Skeletal muscle tissue (tissue), 3 donors: ENCODE measurements at regions not wholly inside any gene's neighbourhood (a gene's known extent, or its start where the extent isn't known, plus 50 kb on each side); places are given as distances from the start of the nearest gene placed in this dataset.

ENCODE experiments used
- H3K27ac ChIP-seq: one replicate; pipeline ENCODE4 v1.7.0; 2013; ENCODE audit warnings: mild to moderate bottlenecking, low read depth, low read length, inconsistent platforms
- H3K27me3 ChIP-seq, 3 donors: one replicate each; pipeline ENCODE4 v1.7.0; 2013; ENCODE audit warnings: low read length in 3 of 3; ENCODE audit not compliant: control insufficient read depth in 3 of 3, insufficient read depth in 3 of 3
- H3K36me3 ChIP-seq, 3 donors: one replicate each; pipeline ENCODE4 v1.7.0; 2013; ENCODE audit warnings: low read length in 3 of 3; ENCODE audit not compliant: control insufficient read depth in 3 of 3, insufficient read depth in 3 of 3
- H3K4me1 ChIP-seq, 3 donors: one replicate each; pipeline ENCODE4 v1.7.0; 2013; ENCODE audit warnings: low read length in 3 of 3, mild to moderate bottlenecking in 3 of 3; ENCODE audit not compliant: control insufficient read depth in 3 of 3, insufficient read depth in 3 of 3
- H3K4me3 ChIP-seq, 3 donors: one replicate each; pipeline ENCODE4 v1.7.0; 2013; ENCODE audit warnings: low read length in 3 of 3
- H3K9ac ChIP-seq, 3 donors: one replicate each; pipeline ENCODE4 v1.7.0; 2013; ENCODE audit warnings: low read length in 3 of 3, mild to moderate bottlenecking in 3 of 3, moderate library complexity in 2 of 3, low read depth in 1 of 3
- H3K9me3 ChIP-seq, 3 donors: one replicate each; pipeline ENCODE4 v1.7.0; 2013; ENCODE audit warnings: low read length in 3 of 3; ENCODE audit not compliant: control insufficient read depth in 3 of 3
- donor health status: Osteomylitis.

GRCh38 chr13:61927648-61928047 is 512.0 kb upstream of the PCDH20 start:
- H3K27me3 ChIP-seq = no peaks in the 10 kb centered on the region
- H3K27ac ChIP-seq = no peak overlapping the region
- H3K4me3 ChIP-seq = no peak overlapping the region
- no peaks in the 10 kb centered on the region for H3K36me3 ChIP-seq
- no peaks in the 10 kb centered on the region for H3K9me3 ChIP-seq
- no peaks in the 10 kb centered on the region for H3K4me1 ChIP-seq
- H3K9ac ChIP-seq = no peak overlapping the region

- no peaks in the 10 kb centered on the region for H3K4me1 ChIP-seq
- H3K9ac ChIP-seq = no peak overlapping the region
- H3K4me3 ChIP-seq = no peak overlapping the region
- H3K27me3 ChIP-seq = no peaks in the 10 kb centered on the region
- no peaks in the 10 kb centered on the region for H3K9me3 ChIP-seq
- no peaks in the 10 kb centered on the region for H3K36me3 ChIP-seq
- no peak overlapping the region for H3K27ac ChIP-seq
These were observed 503.2 kb upstream of the PCDH20 start for GRCh38 chr13:61918841-61919240.

GRCh38 chr13:61916483-61916882 is 500.8 kb upstream of the PCDH20 start:
- Histone ChIP-seq H3K36me3 (no peaks in the 10 kb centered on the region), H3K27me3 (no peaks in the 10 kb centered on the region), H3K9ac (no peak overlapping the region), H3K4me3 (no peak overlapping the region), H3K4me1 (no peaks in the 10 kb centered on the region), H3K9me3 (no peaks in the 10 kb centered on the region), H3K27ac (no peak overlapping the region)

GRCh38 chr13:61913183-61913582 is 497.5 kb upstream of the PCDH20 start:
- no peak overlapping the region for H3K27ac ChIP-seq
- no peaks in the 10 kb centered on the region for H3K36me3 ChIP-seq
- no peaks in the 10 kb centered on the region for H3K4me1 ChIP-seq
- H3K4me3 ChIP-seq = no peak overlapping the region
- no peaks in the 10 kb centered on the region for H3K9me3 ChIP-seq
- H3K9ac ChIP-seq = no peak overlapping the region
- H3K27me3 ChIP-seq = no peaks in the 10 kb centered on the region

- Histone ChIP-seq H3K27me3 (no peaks in the 10 kb centered on the region), H3K9ac (no peak overlapping the region), H3K27ac (no peak overlapping the region), H3K4me1 (no peaks in the 10 kb centered on the region), H3K36me3 (no peaks in the 10 kb centered on the region), H3K9me3 (no peaks in the 10 kb centered on the region), H3K4me3 (no peak overlapping the region)
These were observed 493.4 kb upstream of the PCDH20 start for GRCh38 chr13:61908906-61909615.

- H3K27me3 ChIP-seq = no peaks in the 10 kb centered on the region
- no peaks in the 10 kb centered on the region for H3K36me3 ChIP-seq
- no peak overlapping the region for H3K9ac ChIP-seq
- H3K9me3 ChIP-seq = no peaks in the 10 kb centered on the region
- no peaks in the 10 kb centered on the region for H3K4me1 ChIP-seq
- no peak overlapping the region for H3K4me3 ChIP-seq
- no peak overlapping the region for H3K27ac ChIP-seq
These were observed 489.4 kb upstream of the PCDH20 start for GRCh38 chr13:61905054-61905453.

- H3K27ac ChIP-seq = no peak overlapping the region
These were observed 486.4 kb upstream of the PCDH20 start for GRCh38 chr13:61901946-61902541.

GRCh38 chr13:61900033-61900432 is 484.4 kb upstream of the PCDH20 start:
- H3K36me3 ChIP-seq = no peaks in the 10 kb centered on the region
- no peak overlapping the region for H3K27ac ChIP-seq
- no peaks in the 10 kb centered on the region for H3K9me3 ChIP-seq
- no peak overlapping the region for H3K9ac ChIP-seq
- H3K27me3 ChIP-seq = no peaks in the 10 kb centered on the region
- no peak overlapping the region for H3K4me3 ChIP-seq
- no peaks in the 10 kb centered on the region for H3K4me1 ChIP-seq

More at GRCh38 chr13:61901946-61902541, 486.4 kb upstream of the PCDH20 start:
- no peaks in the 10 kb centered on the region for H3K9me3 ChIP-seq
- no peak overlapping the region for H3K9ac ChIP-seq
- H3K27me3 ChIP-seq = no peaks in the 10 kb centered on the region
- H3K4me1 ChIP-seq = no peaks in the 10 kb centered on the region
- no peak overlapping the region for H3K4me3 ChIP-seq
- no peaks in the 10 kb centered on the region for H3K36me3 ChIP-seq

- no peak overlapping the region for H3K27ac ChIP-seq
- no peaks in the 10 kb centered on the region for H3K9me3 ChIP-seq
- H3K9ac ChIP-seq = no peak overlapping the region
- H3K36me3 ChIP-seq = no peaks in the 10 kb centered on the region
- H3K4me3 ChIP-seq = no peak overlapping the region
- no peaks in the 10 kb centered on the region for H3K4me1 ChIP-seq
- H3K27me3 ChIP-seq = no peaks in the 10 kb centered on the region
These were observed 482.6 kb upstream of the PCDH20 start for GRCh38 chr13:61898207-61898606.

- Histone ChIP-seq H3K9me3 (no peaks in the 10 kb centered on the region), H3K4me1 (no peaks in the 10 kb centered on the region), H3K9ac (no peak overlapping the region), H3K4me3 (no peak overlapping the region), H3K27me3 (no peaks in the 10 kb centered on the region), H3K36me3 (no peaks in the 10 kb centered on the region), H3K27ac (no peak overlapping the region)
These were observed 475.8 kb upstream of the PCDH20 start for GRCh38 chr13:61891401-61891800.
